GM10847 (cell line): ENCODE measurements at regions not wholly inside any gene's neighbourhood (a gene's known extent, or its start where the extent isn't known, plus 50 kb on each side); places are given as distances from the start of the nearest gene placed in this dataset.

Experiments
- POLR2A ChIP-seq: IDR thresholded peaks from 2 replicates; pipeline ENCODE4 v1.6.1; 2011; ENCODE audit not compliant: insufficient read length; ENCODE audit errors: extremely low read depth

GRCh38 chr10:110401401-110402076 lies 96.2 kb upstream of the DUSP5 start:
- no peak for TF ChIP-seq POLR2A

DNA sequence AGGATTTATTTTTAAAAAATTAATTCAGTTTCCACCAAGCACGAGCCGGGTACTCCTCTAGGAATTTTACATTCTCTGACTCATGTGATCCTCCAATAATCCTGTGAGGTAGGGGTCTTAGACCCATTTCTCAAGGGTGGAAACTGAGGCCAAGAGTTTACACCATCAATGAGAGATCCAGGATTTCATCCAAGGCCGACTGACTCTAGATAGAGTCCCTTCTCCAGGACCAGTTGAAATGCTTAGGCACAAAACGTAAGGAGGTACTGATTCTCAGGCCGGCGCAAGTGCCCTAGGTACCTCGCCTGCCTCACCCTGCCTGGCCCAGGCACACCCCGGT lies 95.7 kb upstream of the DUSP5 start:
- no peak for TF ChIP-seq POLR2A

DNA sequence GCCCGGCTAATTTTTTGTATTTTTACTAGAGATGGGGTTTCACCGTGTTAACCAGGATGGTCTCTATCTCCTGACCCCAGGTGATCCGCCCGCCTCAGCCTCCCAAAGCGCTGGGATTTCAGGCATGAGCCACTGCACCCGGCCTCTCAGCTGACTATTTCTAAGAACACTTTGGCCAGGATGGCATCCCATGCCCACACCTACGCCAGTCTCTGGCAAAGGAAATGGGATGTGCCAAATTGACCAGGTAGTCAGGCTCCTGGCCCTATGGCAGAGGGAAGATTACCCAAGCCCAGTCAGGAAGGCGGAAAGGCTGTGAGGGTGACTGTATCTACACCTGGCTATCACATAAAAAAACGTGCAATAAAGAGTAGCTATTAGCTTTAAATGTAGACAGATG lies 94.1 kb upstream of the DUSP5 start:
- no peak for TF ChIP-seq POLR2A

GRCh38 chr10:110404413-110404812 lies 93.3 kb upstream of the DUSP5 start:
- no peak for TF ChIP-seq POLR2A

DNA sequence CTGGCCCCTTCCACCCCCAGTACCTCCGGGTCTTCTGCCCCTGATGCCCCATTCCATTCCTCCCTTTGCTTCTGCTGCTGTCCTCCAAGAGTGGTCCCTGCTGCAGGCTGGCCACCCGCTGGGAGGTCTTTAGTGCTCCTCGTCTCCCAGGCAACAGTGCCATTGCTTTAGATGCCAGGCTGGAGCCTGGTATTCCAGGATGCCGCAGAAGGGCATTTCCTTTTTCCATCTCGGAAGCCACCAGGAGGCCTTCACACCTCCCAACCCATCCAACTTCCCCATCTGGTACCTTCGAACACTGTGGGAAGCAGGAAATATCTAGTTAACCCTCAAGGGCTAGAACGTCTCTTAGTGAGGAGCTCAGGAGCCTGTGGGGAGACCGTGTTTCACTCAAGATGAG lies 92.9 kb upstream of the DUSP5 start:
- no peak for TF ChIP-seq POLR2A

- no peak for TF ChIP-seq POLR2A
Measured at GRCh38 chr10:110405380-110405779, 92.3 kb upstream of the DUSP5 start.

GRCh38 chr10:110407301-110408170 lies 90.2 kb upstream of the DUSP5 start:
- no peak for TF ChIP-seq POLR2A

GRCh38 chr10:110408203-110408871 lies 89.4 kb upstream of the DUSP5 start:
- TF ChIP-seq POLR2A: no peak

- TF ChIP-seq POLR2A: no peak
Measured at GRCh38 chr10:110408943-110409342, 88.8 kb upstream of the DUSP5 start.

GRCh38 chr10:110409488-110409887 lies 88.2 kb upstream of the DUSP5 start:
- TF ChIP-seq POLR2A: no peak

DNA sequence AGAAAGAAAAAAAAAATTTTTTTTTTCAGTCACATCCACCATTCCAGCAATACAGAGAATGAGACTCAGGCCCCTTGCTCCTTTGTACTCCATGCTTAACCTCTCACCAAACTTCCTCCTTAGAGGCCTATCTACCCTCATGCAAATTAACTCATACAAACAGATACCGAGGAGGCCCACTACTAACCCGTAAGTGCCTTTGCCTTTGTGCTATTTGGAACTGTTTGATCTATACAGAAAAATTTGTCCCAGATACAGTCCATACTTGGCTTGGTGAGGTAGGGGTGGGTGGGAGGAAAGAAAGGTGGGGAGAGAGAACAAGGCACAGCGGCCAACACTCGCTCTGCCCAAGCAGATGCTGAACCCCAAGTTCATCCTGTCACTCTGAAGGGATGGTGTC lies 87.8 kb upstream of the DUSP5 start:
- no peak for TF ChIP-seq POLR2A

DNA sequence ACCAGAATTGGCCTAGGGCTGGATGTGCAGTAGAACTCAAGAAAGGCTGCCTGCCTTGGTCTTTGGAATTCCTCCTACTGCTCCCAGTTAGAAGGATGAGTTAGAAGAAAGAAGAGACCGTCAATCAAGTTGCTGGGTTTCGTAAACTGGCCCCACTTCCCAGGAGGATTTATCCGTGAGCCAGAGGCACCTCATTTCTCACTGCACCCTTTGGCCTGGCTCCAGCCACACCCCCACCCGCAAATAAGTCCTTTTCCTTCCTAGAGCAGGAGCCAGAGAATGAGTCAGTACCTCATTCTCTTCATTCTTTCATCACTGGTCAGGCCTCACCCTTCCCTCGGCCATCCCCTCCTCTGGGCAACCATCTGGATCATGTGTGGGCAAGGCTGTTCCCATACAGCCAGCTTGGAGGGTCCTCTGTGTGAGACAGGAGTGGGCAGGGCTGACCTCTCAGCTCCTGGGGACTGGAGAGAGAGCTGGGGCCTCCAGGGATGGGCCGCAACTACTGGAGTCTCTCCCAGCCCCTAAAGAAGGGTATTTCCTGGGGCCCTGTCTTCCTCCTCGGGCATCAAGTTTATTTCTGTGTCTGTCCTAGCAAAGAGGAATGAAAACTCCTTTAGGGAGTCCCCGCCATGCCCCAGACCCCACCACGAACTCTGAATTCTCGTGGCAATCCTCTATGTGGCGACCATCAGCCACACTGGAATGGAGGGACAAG lies 87.2 kb upstream of the DUSP5 start:
- TF ChIP-seq POLR2A: no peak

DNA sequence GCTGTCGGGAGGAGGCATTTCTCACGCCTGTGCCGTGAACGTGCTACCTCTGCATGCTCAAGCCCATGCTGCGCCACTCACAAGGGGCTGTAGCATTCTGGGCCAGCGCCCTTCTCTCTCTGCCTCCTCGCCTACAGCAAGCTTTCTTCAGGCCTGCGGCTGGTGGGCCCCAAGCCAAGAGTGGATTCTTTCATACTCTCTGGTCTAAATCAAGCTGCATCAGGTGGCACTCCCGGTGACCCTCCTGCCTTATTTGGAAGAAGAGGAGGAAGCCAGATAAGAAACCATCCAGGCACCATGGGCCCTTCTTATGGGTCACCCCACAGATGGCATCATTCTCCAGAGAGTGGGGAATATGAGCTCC lies 86.7 kb upstream of the DUSP5 start:
- TF ChIP-seq POLR2A: no peak

DNA sequence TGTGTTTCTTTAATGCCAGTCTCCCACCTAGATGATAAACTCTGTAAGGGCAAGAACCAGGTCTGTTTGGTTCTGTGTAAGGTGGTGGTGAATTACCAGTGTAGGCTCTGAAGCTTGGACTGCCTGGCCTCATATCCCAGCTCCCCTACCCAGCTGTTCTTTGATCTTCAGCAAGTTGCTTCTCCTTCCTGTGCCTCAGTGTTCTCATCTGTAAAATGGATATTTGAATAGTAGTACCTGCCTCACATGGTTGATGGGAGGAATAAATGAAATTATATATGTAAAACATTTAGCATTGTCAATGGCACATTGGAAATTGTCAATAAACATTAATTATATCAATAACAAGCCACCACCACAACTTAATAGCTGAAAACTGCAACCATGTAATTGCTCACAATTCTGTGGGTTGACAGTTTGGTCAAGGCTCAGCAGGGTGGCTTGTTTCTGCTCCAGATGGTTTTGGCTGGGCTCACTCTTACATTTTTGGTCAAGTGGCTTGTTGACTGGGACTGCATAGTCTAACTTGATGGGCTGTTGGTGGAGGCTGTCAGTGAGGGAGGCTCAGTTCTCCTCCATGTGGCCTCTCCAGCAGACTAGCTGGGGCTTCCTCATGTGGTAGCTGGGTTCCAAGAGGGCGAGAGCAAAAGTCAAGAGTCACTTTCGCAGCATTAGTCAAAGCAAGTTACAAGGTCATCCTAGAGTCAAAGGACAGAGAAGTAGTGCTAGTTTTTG lies 84.5 kb upstream of the DUSP5 start:
- TF ChIP-seq POLR2A: no peak

DNA sequence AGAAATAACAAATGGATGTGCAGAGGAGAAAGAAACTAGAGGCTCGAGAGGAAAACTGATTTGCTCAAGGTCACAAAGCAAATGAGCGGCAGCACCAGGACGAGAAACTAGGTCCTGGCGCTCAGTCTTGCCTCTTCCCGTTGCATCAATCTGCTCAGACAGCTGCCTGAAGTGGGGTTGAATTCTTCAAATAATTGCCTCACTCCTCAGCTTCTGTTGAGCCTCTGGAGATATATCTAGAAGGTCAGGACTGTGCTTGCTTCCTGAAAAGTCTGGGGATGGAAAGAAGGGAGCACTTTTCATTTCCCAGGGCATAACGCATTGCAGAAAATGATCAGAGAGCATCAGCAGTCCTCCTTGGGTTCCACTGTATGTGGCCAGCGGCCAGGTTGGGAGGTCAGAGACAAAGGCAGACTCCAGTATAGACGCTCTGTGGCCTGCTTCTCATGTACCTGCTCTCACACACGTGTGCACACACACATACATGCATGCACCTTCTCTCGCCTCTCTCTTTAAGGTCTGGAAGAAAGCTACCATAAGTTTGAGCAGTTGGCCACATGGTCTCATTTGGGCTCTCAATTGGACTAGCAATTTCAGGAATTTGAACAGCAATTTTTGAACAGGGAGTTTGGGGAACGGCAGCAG lies 83.7 kb upstream of the DUSP5 start:
- TF ChIP-seq POLR2A: no peak
